SU-DHL-6 (cell line): ENCODE measurements at regions not wholly inside any gene's neighbourhood (a gene's known extent, or its start where the extent isn't known, plus 50 kb on each side); places are given as distances from the start of the nearest gene placed in this dataset.

Experiments
- H2AFZ ChIP-seq: fragments of 200-600 bp; sonication (generic); 2 replicates; pipeline ENCODE4 v1.6.1; 2014; ENCODE audit warnings: low read depth, mild to moderate bottlenecking, moderate library complexity, mixed read lengths, antibody characterized with exemption, low read length; ENCODE audit not compliant: severe bottlenecking
- H3F3A ChIP-seq: fragments of 200-600 bp; shearing (Covaris generic); 2 replicates; pipeline ENCODE4 v1.6.0; 2016; ENCODE audit warnings: antibody characterized with exemption, mild to moderate bottlenecking; ENCODE audit not compliant: insufficient read depth
- H3K27ac ChIP-seq: fragments of 200-600 bp; sonication (generic); 2 replicates; pipeline ENCODE4 v1.5.1; 2016; ENCODE audit warnings: low read depth, mild to moderate bottlenecking, low read length, moderate library complexity, mixed read lengths
- H3K27me3 ChIP-seq: fragments of 200-600 bp; sonication (generic), shearing (Covaris generic); 2 replicates; pipeline ENCODE4 v1.6.0; 2014; ENCODE audit warnings: mild to moderate bottlenecking, low read length
- H3K36me3 ChIP-seq: fragments of 200-600 bp; sonication (generic); 2 replicates; pipeline ENCODE4 v1.6.1; 2014; ENCODE audit warnings: mild to moderate bottlenecking, low read length, mixed read lengths
- H3K4me2 ChIP-seq: fragments of 300-600, 200-600 bp; shearing (Covaris generic), sonication (generic); 2 replicates; pipeline ENCODE4 v1.6.0; 2014; ENCODE audit warnings: low read length, low read depth, mild to moderate bottlenecking; ENCODE audit not compliant: poor library complexity, severe bottlenecking
- H3K4me3 ChIP-seq: fragments of 200-600 bp; sonication (generic); 2 replicates; pipeline ENCODE4 v1.5.1; 2014; ENCODE audit warnings: antibody characterized with exemption, low read length, mild to moderate bottlenecking, mixed read lengths; ENCODE audit not compliant: insufficient read depth, poor library complexity, severe bottlenecking
- H3K79me2 ChIP-seq: fragments of 200-600 bp; sonication (generic); 2 replicates; pipeline ENCODE4 v1.6.1; 2014; ENCODE audit warnings: mild to moderate bottlenecking, low read length, moderate library complexity; ENCODE audit not compliant: insufficient read depth
- H3K9ac ChIP-seq: fragments of 200-600 bp; sonication (generic); 2 replicates; pipeline ENCODE4 v1.7.0; 2014; ENCODE audit warnings: mild to moderate bottlenecking, low read length
- H3K9me2 ChIP-seq: fragments of 200-600 bp; sonication (generic); replicated peaks from 2 replicates; pipeline ENCODE4 v1.6.1; 2014; ENCODE audit warnings: low read length; ENCODE audit not compliant: insufficient read depth
- H3K9me3 ChIP-seq: fragments of 200-600 bp; sonication (generic); 2 replicates; pipeline ENCODE4 v1.6.1; 2014; ENCODE audit warnings: low read length, mixed read lengths; ENCODE audit not compliant: insufficient read depth
- H4K20me1 ChIP-seq: fragments of 200-600 bp; sonication (generic); 2 replicates; pipeline ENCODE4 v1.6.1; 2014; ENCODE audit warnings: low read depth, mild to moderate bottlenecking, antibody characterized with exemption, low read length, moderate library complexity, mixed read lengths
- EZH2phosphoT487 ChIP-seq: fragments of 200-600 bp; sonication (generic), shearing (Covaris generic); conservative IDR thresholded peaks from 2 replicates; pipeline ENCODE4 v1.6.1; 2018; ENCODE audit warnings: mild to moderate bottlenecking, antibody characterized with exemption, low read length, moderate library complexity, mixed read lengths
- TF ChIP-seq, protein P1 (sequence below): fragments of 200-600 bp; sonication (generic); IDR thresholded peaks from one replicate; pipeline ENCODE4 v1.5.1; 2017; ENCODE audit warnings: antibody characterized with exemption, mild to moderate bottlenecking, low read length, moderate library complexity; ENCODE audit not compliant: insufficient read depth, poor library complexity, severe bottlenecking

DNA sequence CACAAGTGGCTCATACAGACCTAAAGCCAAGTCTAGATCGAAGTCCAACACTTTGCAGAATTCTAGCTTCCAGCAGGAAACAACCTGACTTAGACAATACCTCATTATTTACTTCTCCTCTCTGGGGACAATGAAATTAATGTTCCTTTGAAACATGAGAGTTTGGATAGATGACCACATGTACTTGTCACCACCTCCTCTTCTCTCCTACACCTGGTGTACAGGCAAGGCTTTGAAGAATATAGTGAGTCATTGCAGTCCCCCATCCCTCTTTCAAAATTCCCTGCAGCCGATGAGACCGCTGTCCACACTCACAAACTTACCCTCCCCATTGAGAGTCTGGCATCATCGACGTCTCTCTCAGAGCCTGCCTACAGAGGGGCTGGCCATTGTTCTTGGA is 189.0 kb upstream of the HES1 start:
- Histone ChIP-seq H3F3A (no peaks in the 10 kb centered on the region), H3K9me2 (no peaks in the 10 kb centered on the region), H2AFZ (no peak overlapping the region), H3K9me3 (no peaks in the 10 kb centered on the region), H3K36me3 (no peaks in the 10 kb centered on the region), H4K20me1 (no peaks in the 10 kb centered on the region), H3K27me3 (no peaks in the 10 kb centered on the region), H3K27ac (no peak overlapping the region), H3K4me3 (no peak overlapping the region), H3K9ac (no peak overlapping the region), H3K4me2 (no peak overlapping the region), H3K79me2 (no peaks in the 10 kb centered on the region)
- TF ChIP-seq, protein P1, sequence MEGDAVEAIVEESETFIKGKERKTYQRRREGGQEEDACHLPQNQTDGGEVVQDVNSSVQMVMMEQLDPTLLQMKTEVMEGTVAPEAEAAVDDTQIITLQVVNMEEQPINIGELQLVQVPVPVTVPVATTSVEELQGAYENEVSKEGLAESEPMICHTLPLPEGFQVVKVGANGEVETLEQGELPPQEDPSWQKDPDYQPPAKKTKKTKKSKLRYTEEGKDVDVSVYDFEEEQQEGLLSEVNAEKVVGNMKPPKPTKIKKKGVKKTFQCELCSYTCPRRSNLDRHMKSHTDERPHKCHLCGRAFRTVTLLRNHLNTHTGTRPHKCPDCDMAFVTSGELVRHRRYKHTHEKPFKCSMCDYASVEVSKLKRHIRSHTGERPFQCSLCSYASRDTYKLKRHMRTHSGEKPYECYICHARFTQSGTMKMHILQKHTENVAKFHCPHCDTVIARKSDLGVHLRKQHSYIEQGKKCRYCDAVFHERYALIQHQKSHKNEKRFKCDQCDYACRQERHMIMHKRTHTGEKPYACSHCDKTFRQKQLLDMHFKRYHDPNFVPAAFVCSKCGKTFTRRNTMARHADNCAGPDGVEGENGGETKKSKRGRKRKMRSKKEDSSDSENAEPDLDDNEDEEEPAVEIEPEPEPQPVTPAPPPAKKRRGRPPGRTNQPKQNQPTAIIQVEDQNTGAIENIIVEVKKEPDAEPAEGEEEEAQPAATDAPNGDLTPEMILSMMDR, result no peak

DNA sequence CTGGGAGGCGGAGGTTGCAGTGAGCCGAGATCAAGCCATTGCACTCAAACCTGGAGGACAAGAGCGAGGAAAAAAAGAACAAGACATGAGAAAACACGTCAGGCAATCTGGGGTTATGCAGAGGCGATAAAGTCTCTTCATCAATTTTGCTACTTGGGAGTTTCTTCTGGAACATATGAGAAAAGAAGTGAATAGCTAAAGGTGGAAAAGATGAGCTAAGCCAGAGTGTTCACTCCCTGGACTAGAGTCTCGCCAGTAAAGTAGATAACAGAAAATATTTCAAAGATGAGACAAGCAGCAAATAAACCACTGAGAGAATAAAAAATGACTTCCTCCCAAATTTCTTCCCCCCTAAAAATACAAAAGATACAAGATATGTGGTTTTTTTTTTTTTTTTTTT is 188.4 kb upstream of the HES1 start:
- H4K20me1 ChIP-seq, result no peaks in the 10 kb centered on the region
- no peak overlapping the region for H3K4me2 ChIP-seq
- no peak overlapping the region for H2AFZ ChIP-seq
- H3K9ac ChIP-seq, result no peak overlapping the region
- no peaks in the 10 kb centered on the region for H3K79me2 ChIP-seq
- H3K9me2 ChIP-seq, result no peaks in the 10 kb centered on the region
- no peaks in the 10 kb centered on the region for H3K9me3 ChIP-seq
- H3K27ac ChIP-seq, result no peak overlapping the region
- no peaks in the 10 kb centered on the region for H3F3A ChIP-seq
- TF ChIP-seq EZH2phosphoT487, result no peak
- TF ChIP-seq, protein P1, result no peak
- H3K4me3 ChIP-seq, result no peak overlapping the region
- no peaks in the 10 kb centered on the region for H3K27me3 ChIP-seq
- H3K36me3 ChIP-seq, result no peaks in the 10 kb centered on the region

DNA sequence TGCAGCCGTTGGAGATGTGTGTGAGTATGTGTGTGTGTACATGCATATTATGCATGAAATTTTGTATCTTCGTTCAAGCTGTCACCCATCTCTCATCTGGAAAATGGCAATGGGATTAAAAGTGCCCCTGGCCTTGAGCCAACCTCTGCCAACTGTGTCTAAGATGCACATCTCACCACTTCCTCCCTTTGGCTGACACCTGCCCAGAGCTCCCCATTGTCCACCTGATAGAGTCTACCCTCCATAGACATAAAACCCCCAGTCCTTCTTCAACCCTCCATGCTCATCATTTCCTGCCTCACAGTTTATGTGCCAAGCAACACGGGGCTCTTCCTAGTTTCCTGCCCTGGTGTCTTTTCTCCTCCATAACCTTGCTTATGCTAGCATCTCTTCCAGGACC is 187.5 kb upstream of the HES1 start:
- TF ChIP-seq EZH2phosphoT487, result no peak
- TF ChIP-seq, protein P1, result no peak
- no peak overlapping the region for H3K4me3 ChIP-seq
- H3K9me2 ChIP-seq, result no peaks in the 10 kb centered on the region
- no peaks in the 10 kb centered on the region for H3K36me3 ChIP-seq
- H3K4me2 ChIP-seq, result no peak overlapping the region
- H3K9me3 ChIP-seq, result no peaks in the 10 kb centered on the region
- no peaks in the 10 kb centered on the region for H3K27me3 ChIP-seq
- H4K20me1 ChIP-seq, result no peaks in the 10 kb centered on the region
- H2AFZ ChIP-seq, result no peak overlapping the region
- H3K9ac ChIP-seq, result no peak overlapping the region
- H3F3A ChIP-seq, result no peaks in the 10 kb centered on the region
- no peak overlapping the region for H3K27ac ChIP-seq
- H3K79me2 ChIP-seq, result no peaks in the 10 kb centered on the region

DNA sequence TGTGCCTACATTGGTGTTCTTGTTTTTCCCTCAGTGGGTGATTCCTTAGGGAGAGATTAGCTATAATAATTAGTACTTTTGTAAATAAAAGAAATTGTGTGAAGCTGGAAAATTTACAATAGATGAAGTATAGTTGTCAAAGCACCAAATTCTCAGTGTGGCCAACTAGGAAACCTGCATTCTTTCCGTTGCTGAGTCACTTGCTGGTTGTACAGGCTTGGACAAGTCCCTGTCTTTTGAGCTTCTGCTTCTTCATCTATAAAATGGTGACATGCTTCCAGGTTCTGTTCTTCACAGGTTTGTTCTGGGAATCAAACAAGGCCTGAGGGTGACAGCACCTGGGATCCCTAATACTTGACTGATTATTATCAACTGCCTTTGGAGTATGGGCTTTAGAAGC is 184.1 kb upstream of the HES1 start:
- H3K27ac ChIP-seq, result no peak overlapping the region
- no peak overlapping the region for H3K9ac ChIP-seq
- H3K36me3 ChIP-seq, result no peaks in the 10 kb centered on the region
- H3K27me3 ChIP-seq, result 0 out of 2 replicates have a peak, but pooled peaks cover 3% of the 10 kb centered on the region
- no peak overlapping the region for H3K4me3 ChIP-seq
- TF ChIP-seq, protein P1, result no peak
- no peak for TF ChIP-seq EZH2phosphoT487
- no peaks in the 10 kb centered on the region for H4K20me1 ChIP-seq
- no peak overlapping the region for H2AFZ ChIP-seq
- H3K9me3 ChIP-seq, result no peaks in the 10 kb centered on the region
- H3K79me2 ChIP-seq, result no peaks in the 10 kb centered on the region
- no peak overlapping the region for H3K4me2 ChIP-seq
- no peaks in the 10 kb centered on the region for H3K9me2 ChIP-seq
- no peaks in the 10 kb centered on the region for H3F3A ChIP-seq
